Kidney (tissue), 13 donors: ENCODE measurements at regions not wholly inside any gene's neighbourhood (a gene's known extent, or its start where the extent isn't known, plus 50 kb on each side); places are given as distances from the start of the nearest gene placed in this dataset.
"Not testable (repeated sequence)": the region's sequence is repeated elsewhere in the genome, so short reads cannot be mapped to it uniquely, and the experiment has no call there.

Experiments
- DNase-seq, 5 donors: peaks; one replicate each; pipeline ENCODE4 v3.0.0-alpha.2; 2013 to 2020
- FAIRE-seq: peaks from 2 replicates; lab custom pipeline; 2012; peaks lifted over from hg19 to GRCh38; lab: Jason Lieb, UNC
- H3K27ac ChIP-seq, 2 donors: one replicate each; pipeline ENCODE4 v1.7.0; 2013; ENCODE audit warnings: low read depth in 2 of 2, low read length in 2 of 2, inconsistent platforms in 1 of 2
- H3K27me3 ChIP-seq: one replicate; pipeline ENCODE4 v1.7.1; 2013; ENCODE audit warnings: low read length, inconsistent platforms; ENCODE audit not compliant: control insufficient read depth, insufficient read depth
- H3K36me3 ChIP-seq, 3 donors: one replicate each; pipeline versions ENCODE4 v1.7.0 to v1.7.1; 2013; ENCODE audit warnings: low read length in 3 of 3, control low read depth in 1 of 3, inconsistent platforms in 1 of 3; ENCODE audit not compliant: insufficient read depth in 3 of 3, control insufficient read depth in 2 of 3
- H3K4me1 ChIP-seq, 3 donors: one replicate each; pipeline versions ENCODE4 v1.7.0 to v1.7.1; 2013; ENCODE audit warnings: low read length in 3 of 3, inconsistent platforms in 1 of 3, low read depth in 1 of 3; ENCODE audit not compliant: control insufficient read depth in 2 of 3, insufficient read depth in 2 of 3
- H3K4me3 ChIP-seq, 3 donors: one replicate each; pipeline versions ENCODE4 v1.7.0 to v1.8.1; 2013; ENCODE audit warnings: low read length in 3 of 3, control low read depth in 1 of 3, inconsistent platforms in 1 of 3
- H3K9ac ChIP-seq, 3 donors: one replicate each; pipeline versions ENCODE4 v1.7.0 to v1.7.1; 2013; ENCODE audit warnings: low read length in 3 of 3, control low read depth in 1 of 3, inconsistent platforms in 1 of 3
- H3K9me3 ChIP-seq, 3 donors: one replicate each; pipeline versions ENCODE4 v1.7.0 to v1.7.1; 2013; ENCODE audit warnings: low read length in 3 of 3, control low read depth in 1 of 3, inconsistent platforms in 1 of 3; ENCODE audit not compliant: control insufficient read depth in 2 of 3, insufficient read depth in 1 of 3
- CTCF ChIP-seq: IDR thresholded peaks from 3 replicates; pipeline ENCODE4 v1.5.1; 2012; ENCODE audit warnings: mild to moderate bottlenecking, moderate library complexity, borderline replicate concordance; ENCODE audit not compliant: insufficient read depth; ENCODE audit errors: extremely low read depth
- intact Hi-C: fragments of 100-400 bp; cut with DNase I; formaldehyde crosslinking; loops from one replicate; pipeline ENCODE4 v1.11.1; 2022
- donor health status: control.
- donor health status: control.
- donor health status: control.
- donor health status: control.
- donor health status: control.
- donor health status: DM: yes; HTN: yes; CAD: no.
- donor health status: Normal renal cell carcinoma (clear cell type).

GRCh38 chr6:50549475-50549874 lies 163.9 kb upstream of the TFAP2D start:
- intact Hi-C loops: no loop called here
- H3K4me1 ChIP-seq: no peaks in the 10 kb centered on the region
- DNase-seq (no peak), FAIRE-seq (no peak)
- H3K27ac ChIP-seq: no peak overlapping the region
- no peaks in the 10 kb centered on the region for H3K36me3 ChIP-seq
- H3K27me3 ChIP-seq: no peaks in the 10 kb centered on the region
- H3K9me3 ChIP-seq: no peaks in the 10 kb centered on the region
- TF ChIP-seq CTCF: no peak
- no peak overlapping the region for H3K9ac ChIP-seq
- no peak overlapping the region for H3K4me3 ChIP-seq

GRCh38 chr6:50555982-50556381 lies 157.3 kb upstream of the TFAP2D start:
- Histone ChIP-seq H3K4me1 (no peaks in the 10 kb centered on the region), H3K36me3 (no peaks in the 10 kb centered on the region), H3K9ac (no peak overlapping the region), H3K27ac (no peak overlapping the region), H3K4me3 (no peak overlapping the region), H3K27me3 (no peaks in the 10 kb centered on the region), H3K9me3 (no peaks in the 10 kb centered on the region)
- FAIRE-seq (no peak), DNase-seq (no peak)
- no peak for TF ChIP-seq CTCF
- intact Hi-C loops: no loop called here

- no peak for FAIRE-seq
- intact Hi-C loops: no loop called here
These were observed 148.3 kb upstream of the TFAP2D start for GRCh38 chr6:50565004-50565403.

GRCh38 chr6:50571230-50571629 lies 142.1 kb upstream of the TFAP2D start:
- H3K9me3 ChIP-seq, H3K27ac ChIP-seq, H3K4me3 ChIP-seq, H3K27me3 ChIP-seq, DNase-seq, H3K9ac ChIP-seq, H3K36me3 ChIP-seq, H3K4me1 ChIP-seq, FAIRE-seq, intact Hi-C loops: not testable (repeated sequence)

More at GRCh38 chr6:50565004-50565403, 148.3 kb upstream of the TFAP2D start:
- Histone ChIP-seq H3K36me3 (no peaks in the 10 kb centered on the region), H3K4me1 (no peaks in the 10 kb centered on the region), H3K27me3 (no peaks in the 10 kb centered on the region), H3K4me3 (no peak overlapping the region), H3K27ac (no peak overlapping the region), H3K9me3 (no peaks in the 10 kb centered on the region), H3K9ac (no peak overlapping the region)
- TF ChIP-seq CTCF: no peak
- DNase-seq: no peak
